ENCODE measurements at regions not wholly inside any gene's neighbourhood (a gene's known extent, or its start where the extent isn't known, plus 50 kb on each side); places are given as distances from the start of the nearest gene placed in this dataset.

DNA sequence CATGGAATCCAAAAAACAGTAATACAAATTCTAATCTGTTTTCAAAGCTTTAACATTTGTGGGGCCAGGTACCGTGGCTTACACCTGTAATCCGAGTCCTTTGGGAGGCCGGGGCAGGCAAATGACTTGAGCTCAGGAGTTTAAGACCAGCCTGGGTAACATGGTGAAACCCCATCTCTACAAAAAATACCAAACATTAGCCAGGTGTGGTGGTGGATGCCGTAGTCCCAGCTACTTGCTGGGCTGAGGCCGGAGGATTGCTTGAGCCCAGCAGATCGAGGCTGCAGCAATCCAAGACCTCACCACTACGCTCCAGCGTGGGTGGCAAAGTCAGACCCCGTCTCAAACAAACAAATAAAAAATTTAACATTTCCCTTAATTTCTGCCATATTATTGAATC lies 74.3 kb upstream of the SALL3 start:
- no peak for TF ChIP-seq BHLHE40 (IDR thresholded peaks at IDR 0.05; ENCODE audit: low read length)
- TF ChIP-seq SNAPC2 (CRISPR knock-in tag; IDR thresholded peaks at IDR 0.05): no peak
- TF ChIP-seq, protein P1, sequence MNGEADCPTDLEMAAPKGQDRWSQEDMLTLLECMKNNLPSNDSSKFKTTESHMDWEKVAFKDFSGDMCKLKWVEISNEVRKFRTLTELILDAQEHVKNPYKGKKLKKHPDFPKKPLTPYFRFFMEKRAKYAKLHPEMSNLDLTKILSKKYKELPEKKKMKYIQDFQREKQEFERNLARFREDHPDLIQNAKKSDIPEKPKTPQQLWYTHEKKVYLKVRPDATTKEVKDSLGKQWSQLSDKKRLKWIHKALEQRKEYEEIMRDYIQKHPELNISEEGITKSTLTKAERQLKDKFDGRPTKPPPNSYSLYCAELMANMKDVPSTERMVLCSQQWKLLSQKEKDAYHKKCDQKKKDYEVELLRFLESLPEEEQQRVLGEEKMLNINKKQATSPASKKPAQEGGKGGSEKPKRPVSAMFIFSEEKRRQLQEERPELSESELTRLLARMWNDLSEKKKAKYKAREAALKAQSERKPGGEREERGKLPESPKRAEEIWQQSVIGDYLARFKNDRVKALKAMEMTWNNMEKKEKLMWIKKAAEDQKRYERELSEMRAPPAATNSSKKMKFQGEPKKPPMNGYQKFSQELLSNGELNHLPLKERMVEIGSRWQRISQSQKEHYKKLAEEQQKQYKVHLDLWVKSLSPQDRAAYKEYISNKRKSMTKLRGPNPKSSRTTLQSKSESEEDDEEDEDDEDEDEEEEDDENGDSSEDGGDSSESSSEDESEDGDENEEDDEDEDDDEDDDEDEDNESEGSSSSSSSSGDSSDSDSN (CRISPR knock-in tag; IDR thresholded peaks at IDR 0.05): no peak
- TF ChIP-seq, protein P2, sequence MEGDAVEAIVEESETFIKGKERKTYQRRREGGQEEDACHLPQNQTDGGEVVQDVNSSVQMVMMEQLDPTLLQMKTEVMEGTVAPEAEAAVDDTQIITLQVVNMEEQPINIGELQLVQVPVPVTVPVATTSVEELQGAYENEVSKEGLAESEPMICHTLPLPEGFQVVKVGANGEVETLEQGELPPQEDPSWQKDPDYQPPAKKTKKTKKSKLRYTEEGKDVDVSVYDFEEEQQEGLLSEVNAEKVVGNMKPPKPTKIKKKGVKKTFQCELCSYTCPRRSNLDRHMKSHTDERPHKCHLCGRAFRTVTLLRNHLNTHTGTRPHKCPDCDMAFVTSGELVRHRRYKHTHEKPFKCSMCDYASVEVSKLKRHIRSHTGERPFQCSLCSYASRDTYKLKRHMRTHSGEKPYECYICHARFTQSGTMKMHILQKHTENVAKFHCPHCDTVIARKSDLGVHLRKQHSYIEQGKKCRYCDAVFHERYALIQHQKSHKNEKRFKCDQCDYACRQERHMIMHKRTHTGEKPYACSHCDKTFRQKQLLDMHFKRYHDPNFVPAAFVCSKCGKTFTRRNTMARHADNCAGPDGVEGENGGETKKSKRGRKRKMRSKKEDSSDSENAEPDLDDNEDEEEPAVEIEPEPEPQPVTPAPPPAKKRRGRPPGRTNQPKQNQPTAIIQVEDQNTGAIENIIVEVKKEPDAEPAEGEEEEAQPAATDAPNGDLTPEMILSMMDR (CRISPR knock-in tag; IDR thresholded peaks at IDR 0.05): no peak
- TF ChIP-seq TAF1 (CRISPR knock-in tag; IDR thresholded peaks at IDR 0.05): no peak
- TF ChIP-seq PHF8 (CRISPR knock-in tag; IDR thresholded peaks at IDR 0.05): no peak
- no peak for TF ChIP-seq SIN3B (IDR thresholded peaks at IDR 0.05; ENCODE audit: low read length)
- TF ChIP-seq JUND (CRISPR knock-in tag; IDR thresholded peaks at IDR 0.05): no peak
- no peak for TF ChIP-seq ZFYVE20 (CRISPR knock-in tag; IDR thresholded peaks at IDR 0.05; ENCODE audit: borderline replicate concordance, low read depth)
- TF ChIP-seq ZKSCAN1 (IDR thresholded peaks at IDR 0.05; ENCODE audit: low read length): no peak
- no peak for TF ChIP-seq TOPORS (CRISPR knock-in tag; IDR thresholded peaks at IDR 0.05)
- TF ChIP-seq, protein P3, sequence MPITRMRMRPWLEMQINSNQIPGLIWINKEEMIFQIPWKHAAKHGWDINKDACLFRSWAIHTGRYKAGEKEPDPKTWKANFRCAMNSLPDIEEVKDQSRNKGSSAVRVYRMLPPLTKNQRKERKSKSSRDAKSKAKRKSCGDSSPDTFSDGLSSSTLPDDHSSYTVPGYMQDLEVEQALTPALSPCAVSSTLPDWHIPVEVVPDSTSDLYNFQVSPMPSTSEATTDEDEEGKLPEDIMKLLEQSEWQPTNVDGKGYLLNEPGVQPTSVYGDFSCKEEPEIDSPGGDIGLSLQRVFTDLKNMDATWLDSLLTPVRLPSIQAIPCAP (CRISPR knock-in tag; IDR thresholded peaks at IDR 0.05; ENCODE audit: low read depth): no peak
- TF ChIP-seq WIZ (CRISPR knock-in tag; IDR thresholded peaks at IDR 0.05): no peak
- TF ChIP-seq POLR2A (IDR thresholded peaks at IDR 0.05; ENCODE audit: insufficient read depth in 1 of 2, low read depth in 2 of 2, low read length in 2 of 2): no peak

Data from HepG2 (cell line).